ENCODE measurements at regions not wholly inside any gene's neighbourhood (a gene's known extent, or its start where the extent isn't known, plus 50 kb on each side); places are given as distances from the start of the nearest gene placed in this dataset.
A peak's percentile ranks its signal among the peaks of the same experiment; 100 is the strongest.

- H3K9me3 ChIP-seq: no peaks in the 10 kb centered on the region
- H3K27me3 ChIP-seq: no peaks in the 10 kb centered on the region
- no peak overlapping the region for H3K27ac ChIP-seq
- no peaks in the 10 kb centered on the region for H3K4me1 ChIP-seq
- TF ChIP-seq POLR2A (IDR thresholded peaks at IDR 0.05) (no peak), CTCF (IDR thresholded peaks at IDR 0.05) (no peak)
- DNase-seq: no peak
- H3K36me3 ChIP-seq: no peaks in the 10 kb centered on the region
- no peak overlapping the region for H3K4me3 ChIP-seq
Measured at GRCh38 chr19:29273000-29273640, 60.2 kb upstream of the UQCRFS1 start.

GRCh38 chr19:29275266-29275665 is 62.3 kb upstream of the UQCRFS1 start:
- no peak for TF ChIP-seq POLR2A (IDR thresholded peaks at IDR 0.05)
- no peak for TF ChIP-seq CTCF (IDR thresholded peaks at IDR 0.05)
- no peaks in the 10 kb centered on the region for H3K36me3 ChIP-seq
- DNase-seq: no peak
- H3K9me3 ChIP-seq: no peaks in the 10 kb centered on the region
- H3K27me3 ChIP-seq: no peaks in the 10 kb centered on the region
- no peak overlapping the region for H3K4me3 ChIP-seq
- H3K27ac ChIP-seq: no peak overlapping the region
- H3K4me1 ChIP-seq: no peaks in the 10 kb centered on the region

- no peaks in the 10 kb centered on the region for H3K4me1 ChIP-seq
- H3K27ac ChIP-seq: no peak overlapping the region
- no peaks in the 10 kb centered on the region for H3K9me3 ChIP-seq
- no peak for TF ChIP-seq POLR2A (IDR thresholded peaks at IDR 0.05)
- TF ChIP-seq CTCF (IDR thresholded peaks at IDR 0.05): no peak
- no peak overlapping the region for H3K4me3 ChIP-seq
- DNase-seq: peak in 2 of 3 donors; percentile 25 to 59
- no peaks in the 10 kb centered on the region for H3K36me3 ChIP-seq
- no peaks in the 10 kb centered on the region for H3K27me3 ChIP-seq
Measured at GRCh38 chr19:29277102-29277501, 64.2 kb upstream of the UQCRFS1 start.

- Histone ChIP-seq H3K9me3 (no peaks in the 10 kb centered on the region), H3K4me1 (no peaks in the 10 kb centered on the region), H3K27ac (no peak overlapping the region), H3K36me3 (no peaks in the 10 kb centered on the region), H3K27me3 (no peaks in the 10 kb centered on the region), H3K4me3 (no peak overlapping the region)
- no peak for DNase-seq
- TF ChIP-seq CTCF (IDR thresholded peaks at IDR 0.05) (no peak), POLR2A (IDR thresholded peaks at IDR 0.05) (no peak)
Measured at GRCh38 chr19:29278716-29279115, 65.8 kb upstream of the UQCRFS1 start.

GRCh38 chr19:29283366-29283765 is 70.4 kb upstream of the UQCRFS1 start:
- no peak for DNase-seq
- no peak overlapping the region for H3K4me3 ChIP-seq
- no peaks in the 10 kb centered on the region for H3K36me3 ChIP-seq
- no peaks in the 10 kb centered on the region for H3K27me3 ChIP-seq
- H3K9me3 ChIP-seq: no peaks in the 10 kb centered on the region
- no peak for TF ChIP-seq CTCF (IDR thresholded peaks at IDR 0.05)
- TF ChIP-seq POLR2A (IDR thresholded peaks at IDR 0.05): no peak
- no peak overlapping the region for H3K27ac ChIP-seq
- no peaks in the 10 kb centered on the region for H3K4me1 ChIP-seq

All from Peyer's patch (tissue), 4 donors.